ENCODE measurements at regions not wholly inside any gene's neighbourhood (a gene's known extent, or its start where the extent isn't known, plus 50 kb on each side); places are given as distances from the start of the nearest gene placed in this dataset.

GRCh38 chr7:118948508-118948907 lies 724.0 kb downstream of the ANKRD7 start:
- no peak for TF ChIP-seq POLR2AphosphoS5 (IDR thresholded peaks at IDR 0.05)
- TF ChIP-seq EZH2 (IDR thresholded peaks at IDR 0.05; ENCODE audit: borderline replicate concordance, insufficient read depth, low read length, poor library complexity, severe bottlenecking) = no peak
- TF ChIP-seq EP300 (conservative IDR thresholded peaks at IDR 0.05; ENCODE audit: poor library complexity, severe bottlenecking) = no peak
- no peak for TF ChIP-seq CTCF (IDR thresholded peaks at IDR 0.05; ENCODE audit: poor library complexity, severe bottlenecking)
- no peak for TF ChIP-seq TAF1 (IDR thresholded peaks at IDR 0.05; ENCODE audit: low read depth)
- no peak for TF ChIP-seq SMC3 (conservative IDR thresholded peaks at IDR 0.05; ENCODE audit: poor library complexity)
- TF ChIP-seq RAD21 (conservative IDR thresholded peaks at IDR 0.05) = no peak

Measured in neural cell (in vitro differentiated cells).